Nephron (organoid): ENCODE measurements at regions not wholly inside any gene's neighbourhood (a gene's known extent, or its start where the extent isn't known, plus 50 kb on each side); places are given as distances from the start of the nearest gene placed in this dataset.

Experiments
- H3K27ac Mint-ChIP-seq, 3 experiments: 2 replicates each; pipeline ENCODE4 v1.8.0; 2020; ENCODE audit warnings: mixed read lengths in 3 of 3, mild to moderate bottlenecking in 2 of 3, moderate library complexity in 1 of 3
- H3K27me3 Mint-ChIP-seq: 2 replicates; pipeline ENCODE4 v1.8.0; 2021; ENCODE audit warnings: low read depth, mild to moderate bottlenecking, moderate library complexity, mixed read lengths
- H3K36me3 Mint-ChIP-seq: 2 replicates; pipeline ENCODE4 v1.8.0; 2020; ENCODE audit warnings: low read depth, mixed read lengths
- H3K4me1 Mint-ChIP-seq: 2 replicates; pipeline ENCODE4 v1.8.0; 2020; ENCODE audit warnings: mixed read lengths
- H3K4me3 Mint-ChIP-seq, 3 experiments: 2 replicates each; pipeline ENCODE4 v1.8.0; 2020; ENCODE audit warnings: mild to moderate bottlenecking in 3 of 3, mixed read lengths in 3 of 3, moderate library complexity in 2 of 3
- H3K9me3 Mint-ChIP-seq: 2 replicates; pipeline ENCODE4 v1.8.0; 2020; ENCODE audit warnings: mixed read lengths
- CTCF ChIP-seq, 3 experiments: fragments of 200-600 bp; sonication (generic); IDR thresholded peaks; one replicate each; pipeline ENCODE4 v1.5.0; 2021; ENCODE audit warnings: antibody characterized with exemption in 3 of 3; ENCODE audit not compliant: unreplicated experiment in 3 of 3

GRCh38 chr4:122973465-122973864, 51.1 kb upstream of the NUDT6 start:
- no peak overlapping the region for H3K27ac Mint-ChIP-seq
- H3K4me1 Mint-ChIP-seq, result no peaks in the 10 kb centered on the region
- no peak overlapping the region for H3K4me3 Mint-ChIP-seq
- TF ChIP-seq CTCF (IDR thresholded peaks at IDR 0.05; ENCODE audit: unreplicated experiment in 3 of 3), result no peak
- H3K9me3 Mint-ChIP-seq, result peaks cover 14% of the 10 kb centered on the region
- no peaks in the 10 kb centered on the region for H3K27me3 Mint-ChIP-seq
- H3K36me3 Mint-ChIP-seq, result peaks cover 49% of the 10 kb centered on the region

GRCh38 chr4:122976111-122976510, 53.7 kb upstream of the NUDT6 start:
- peaks cover 29% of the 10 kb centered on the region for H3K9me3 Mint-ChIP-seq
- no peak overlapping the region for H3K4me3 Mint-ChIP-seq
- TF ChIP-seq CTCF (IDR thresholded peaks at IDR 0.05; ENCODE audit: unreplicated experiment in 3 of 3), result no peak
- H3K27ac Mint-ChIP-seq, result no peak overlapping the region
- H3K27me3 Mint-ChIP-seq, result no peaks in the 10 kb centered on the region
- peaks cover 75% of the 10 kb centered on the region for H3K36me3 Mint-ChIP-seq
- no peaks in the 10 kb centered on the region for H3K4me1 Mint-ChIP-seq

- no peak for TF ChIP-seq CTCF (IDR thresholded peaks at IDR 0.05; ENCODE audit: unreplicated experiment in 3 of 3)
- Mint-ChIP-seq H3K36me3 (peaks cover 83% of the 10 kb centered on the region), H3K4me1 (no peaks in the 10 kb centered on the region)
Measured at GRCh38 chr4:122977103-122977502, 54.7 kb upstream of the NUDT6 start.

GRCh38 chr4:122978109-122978508, 55.7 kb upstream of the NUDT6 start:
- no peak overlapping the region for H3K4me3 Mint-ChIP-seq
- H3K4me1 Mint-ChIP-seq, result no peaks in the 10 kb centered on the region
- no peak for TF ChIP-seq CTCF (IDR thresholded peaks at IDR 0.05; ENCODE audit: unreplicated experiment in 3 of 3)
- peaks cover 90% of the 10 kb centered on the region for H3K36me3 Mint-ChIP-seq
- H3K27me3 Mint-ChIP-seq, result no peaks in the 10 kb centered on the region
- H3K9me3 Mint-ChIP-seq, result peaks cover 40% of the 10 kb centered on the region
- H3K27ac Mint-ChIP-seq, result no peak overlapping the region

More at GRCh38 chr4:122977103-122977502, 54.7 kb upstream of the NUDT6 start:
- Mint-ChIP-seq H3K9me3 (peaks cover 34% of the 10 kb centered on the region), H3K27me3 (no peaks in the 10 kb centered on the region), H3K4me3 (no peak overlapping the region), H3K27ac (no peak overlapping the region)

- Mint-ChIP-seq H3K27ac (no peak overlapping the region), H3K4me1 (no peaks in the 10 kb centered on the region), H3K36me3 (peaks cover 92% of the 10 kb centered on the region), H3K27me3 (no peaks in the 10 kb centered on the region), H3K4me3 (no peak overlapping the region), H3K9me3 (peaks cover 47% of the 10 kb centered on the region)
- no peak for TF ChIP-seq CTCF (IDR thresholded peaks at IDR 0.05; ENCODE audit: unreplicated experiment in 3 of 3)
Measured at GRCh38 chr4:122978789-122979188, 56.4 kb upstream of the NUDT6 start.

- Mint-ChIP-seq H3K4me1 (no peaks in the 10 kb centered on the region), H3K9me3 (peaks cover 56% of the 10 kb centered on the region), H3K4me3 (no peak overlapping the region), H3K27me3 (no peaks in the 10 kb centered on the region), H3K27ac (no peak overlapping the region), H3K36me3 (peaks cover 93% of the 10 kb centered on the region)
- TF ChIP-seq CTCF (IDR thresholded peaks at IDR 0.05; ENCODE audit: unreplicated experiment in 3 of 3), result no peak
Measured at GRCh38 chr4:122980860-122981259, 58.5 kb upstream of the NUDT6 start.
